Inflammatory macrophage treated with lipopolysaccharide for 4 hours (primary cell): ENCODE measurements at regions not wholly inside any gene's neighbourhood (a gene's known extent, or its start where the extent isn't known, plus 50 kb on each side); places are given as distances from the start of the nearest gene placed in this dataset.

Experiments used
- DNase-seq: peaks from one replicate; pipeline ENCODE4 v3.0.0-alpha.2; 2020

DNA sequence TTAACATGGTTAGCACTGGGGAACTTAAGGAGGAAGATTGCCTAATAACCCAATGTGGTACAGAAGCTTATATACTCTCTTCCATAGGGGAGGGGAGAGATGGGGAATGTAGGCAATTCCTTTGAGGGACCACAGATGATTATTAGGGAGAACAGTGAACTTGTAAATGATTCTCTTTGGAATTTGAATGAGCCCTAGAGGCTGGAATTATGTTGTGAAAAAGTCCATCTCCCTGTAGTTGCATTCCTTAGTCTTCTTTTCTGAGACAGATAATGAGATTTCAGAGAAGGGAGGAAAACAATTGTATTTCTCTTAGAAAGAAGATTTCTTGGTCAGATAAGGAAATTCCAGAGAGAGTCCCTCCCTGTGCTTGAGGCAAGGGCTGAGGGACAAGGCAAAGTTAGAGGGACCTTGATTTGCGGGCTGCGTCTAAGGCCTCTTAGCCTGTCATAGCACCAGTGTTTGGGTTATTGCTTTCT, 89.0 kb upstream of the HMCN1 start:
- no peak for DNase-seq

DNA sequence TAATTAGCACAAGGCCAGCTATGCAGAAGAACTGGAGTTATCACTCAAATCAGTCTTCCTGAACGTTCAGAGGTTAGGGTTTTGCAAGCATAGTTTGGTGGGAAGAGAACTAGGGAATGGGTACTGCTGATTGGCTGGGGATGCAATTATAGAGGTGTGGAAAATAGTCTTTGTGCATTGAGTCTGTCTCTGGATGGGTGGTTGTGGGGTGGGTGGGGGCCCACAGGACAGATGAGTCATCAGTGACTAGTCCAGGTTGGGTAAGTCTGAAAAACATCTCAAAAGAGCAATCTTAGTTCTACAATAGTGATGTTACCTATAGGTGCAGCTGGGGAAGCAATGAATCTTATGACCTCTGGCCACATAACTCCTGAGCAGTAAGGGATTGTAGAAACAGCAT, 89.7 kb upstream of the HMCN1 start:
- DNase-seq = no peak

DNA sequence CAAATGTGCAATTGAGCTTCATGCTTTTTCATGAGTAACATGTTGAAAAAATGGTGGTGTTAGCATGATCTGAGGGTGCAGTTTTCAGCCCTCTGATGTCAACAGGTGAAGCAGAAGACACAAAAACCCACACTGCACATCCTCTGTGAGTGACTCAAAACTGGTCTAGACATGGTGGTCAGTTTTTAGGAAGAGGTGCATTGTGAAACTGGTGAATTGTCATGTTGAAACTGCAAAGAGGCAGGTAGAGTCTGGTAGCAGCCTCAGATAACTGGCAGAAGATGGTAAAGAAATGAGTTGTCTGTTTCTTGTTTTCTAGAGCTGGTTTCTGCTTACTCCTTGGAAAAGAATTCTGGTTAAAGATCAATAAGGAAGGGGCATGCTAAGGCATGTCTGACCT, 97.3 kb upstream of the HMCN1 start:
- no peak for DNase-seq

DNA sequence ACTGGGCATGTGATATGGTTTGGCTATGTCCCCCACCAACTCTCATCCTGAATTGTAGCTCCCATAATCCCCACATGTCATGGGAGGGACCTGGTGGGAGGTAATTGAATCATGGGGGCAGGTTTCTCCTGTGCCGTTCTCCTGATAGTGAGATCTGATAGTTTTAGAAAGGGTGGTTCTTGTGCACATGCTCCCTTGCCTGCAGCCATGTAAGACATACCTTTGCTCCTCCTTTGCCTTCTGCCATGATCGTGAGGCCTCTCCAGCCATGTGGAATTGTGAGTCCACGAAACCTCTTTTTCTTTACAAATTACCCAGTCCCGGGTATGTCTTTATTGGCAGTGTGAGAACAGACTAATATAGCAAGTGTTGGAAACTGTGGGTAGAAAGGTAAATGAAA, 99.5 kb upstream of the HMCN1 start:
- no peak for DNase-seq

DNA sequence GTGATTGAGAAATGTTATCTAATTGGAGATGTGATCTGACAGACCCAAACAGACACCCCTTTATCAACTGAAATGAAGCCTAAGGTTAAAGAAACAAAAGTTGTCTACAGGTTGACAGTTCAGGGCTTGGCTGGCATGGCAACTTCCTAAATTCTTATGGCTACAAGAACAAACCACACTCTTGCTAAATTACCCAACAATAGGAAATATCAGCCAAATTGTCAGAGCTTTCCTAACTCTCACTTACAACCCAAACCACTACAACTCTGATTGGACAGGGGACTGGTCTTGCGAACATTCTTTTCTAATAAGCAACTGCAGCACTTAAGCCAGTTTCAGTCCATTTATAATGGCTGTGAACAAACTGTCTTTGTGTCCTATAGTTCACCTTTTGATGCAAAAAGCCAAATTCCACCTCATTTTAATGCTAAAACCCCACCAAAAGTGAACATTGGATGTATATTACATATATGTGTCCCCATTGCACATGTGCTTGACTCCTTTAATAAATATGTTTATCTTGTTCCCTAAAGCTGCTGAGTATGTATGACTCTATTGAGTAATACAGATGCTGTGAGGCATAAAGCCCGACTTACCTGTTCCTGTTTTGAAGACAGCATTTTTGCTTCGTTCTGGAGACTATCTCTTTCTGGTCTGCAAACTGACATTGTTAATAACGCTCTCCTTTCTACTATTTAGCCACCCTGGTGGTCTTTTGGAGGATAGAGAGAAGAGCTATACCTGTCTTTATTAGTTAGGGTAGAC, 101.3 kb upstream of the HMCN1 start:
- DNase-seq = peak; percentile 82

DNA sequence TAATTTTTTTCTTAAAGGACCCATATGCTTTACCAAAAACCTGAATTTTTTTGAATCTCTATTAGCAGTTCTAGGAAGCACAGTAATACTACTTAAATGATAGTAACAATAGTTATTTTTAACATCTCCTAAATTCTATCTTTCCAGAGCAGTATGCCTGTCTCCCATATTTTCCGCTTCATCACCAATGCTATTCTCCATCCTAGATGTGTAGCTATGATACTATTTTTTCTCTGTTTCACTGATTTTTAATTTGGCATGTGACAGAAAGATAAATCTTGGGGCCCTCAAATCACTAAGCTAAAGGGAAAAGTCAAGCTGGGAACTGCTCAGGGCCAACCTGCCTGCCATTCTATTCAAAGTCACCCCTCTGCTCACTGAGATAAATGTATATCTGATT, 102.3 kb upstream of the HMCN1 start:
- no peak for DNase-seq

DNA sequence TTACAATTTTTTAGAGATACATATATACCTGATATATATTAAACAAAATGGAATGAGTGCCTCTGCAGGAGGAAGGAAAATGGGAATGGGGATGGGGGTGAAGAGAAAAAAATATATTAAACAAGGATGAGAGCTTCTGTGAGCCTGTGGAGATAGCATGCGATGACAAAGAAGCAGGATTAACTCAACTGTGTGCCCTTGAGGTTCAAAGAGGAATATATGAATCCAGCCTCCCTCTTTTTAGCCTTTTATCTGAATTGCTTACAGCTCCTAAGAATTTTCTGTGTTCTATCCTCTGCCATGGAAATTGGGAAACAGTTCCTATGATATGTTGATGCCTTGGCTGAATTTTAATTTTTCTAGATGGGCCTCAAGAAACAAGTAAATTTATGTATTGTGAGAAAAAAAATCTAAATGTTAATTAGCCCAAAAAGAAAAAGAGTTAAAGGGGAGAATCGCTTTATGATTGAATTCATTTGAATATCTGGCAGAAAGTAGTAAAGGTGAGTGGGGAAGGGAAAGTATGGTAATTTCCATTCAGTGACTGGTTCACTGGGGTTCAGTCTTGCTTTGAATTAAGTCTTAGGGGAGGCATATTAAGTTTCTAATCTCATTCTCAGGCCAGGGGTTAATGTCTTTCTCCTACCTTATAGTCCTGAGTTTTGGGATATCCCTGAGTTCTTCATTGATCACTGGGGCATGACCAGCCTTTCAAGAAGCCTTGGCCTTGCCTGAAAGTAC, 106.3 kb upstream of the HMCN1 start:
- no peak for DNase-seq

DNA sequence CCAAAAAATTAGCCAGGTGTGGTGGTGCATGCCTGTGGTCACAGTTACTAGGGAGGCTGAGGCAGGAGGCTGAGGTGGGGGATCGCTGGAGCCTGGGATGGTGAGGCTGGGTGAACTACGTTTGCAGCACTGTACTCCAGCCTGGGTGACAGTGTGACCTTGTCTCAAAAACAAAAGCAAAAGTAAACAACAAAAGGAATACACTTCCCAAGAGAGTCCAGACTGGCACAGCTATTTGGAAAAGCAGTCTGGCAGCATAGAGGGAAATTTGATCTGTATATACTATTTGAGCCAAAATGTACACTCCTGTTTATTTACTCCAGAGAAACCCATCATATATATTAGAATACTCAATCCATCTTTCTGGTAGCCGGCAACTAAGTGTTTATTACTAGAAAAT, 107.0 kb upstream of the HMCN1 start:
- DNase-seq = no peak

DNA sequence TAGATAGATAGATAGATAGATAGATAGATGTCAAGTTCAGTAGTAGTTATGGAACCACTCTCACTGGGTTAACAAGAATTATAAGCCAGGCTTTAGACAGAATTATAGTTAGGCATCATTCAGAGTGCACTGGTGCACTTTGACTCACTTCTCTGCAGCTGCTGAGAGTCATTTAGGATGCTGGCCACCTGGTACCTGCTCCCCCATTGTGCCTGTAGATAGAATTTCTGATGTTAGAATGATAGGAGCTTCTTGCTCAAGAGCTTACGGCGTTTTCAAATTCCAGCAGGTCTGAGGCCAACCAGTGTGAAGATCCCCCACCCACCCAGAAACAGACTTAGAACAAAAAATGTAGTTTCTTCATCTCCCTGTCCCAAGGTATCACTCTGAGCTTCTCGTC, 107.8 kb upstream of the HMCN1 start:
- no peak for DNase-seq

DNA sequence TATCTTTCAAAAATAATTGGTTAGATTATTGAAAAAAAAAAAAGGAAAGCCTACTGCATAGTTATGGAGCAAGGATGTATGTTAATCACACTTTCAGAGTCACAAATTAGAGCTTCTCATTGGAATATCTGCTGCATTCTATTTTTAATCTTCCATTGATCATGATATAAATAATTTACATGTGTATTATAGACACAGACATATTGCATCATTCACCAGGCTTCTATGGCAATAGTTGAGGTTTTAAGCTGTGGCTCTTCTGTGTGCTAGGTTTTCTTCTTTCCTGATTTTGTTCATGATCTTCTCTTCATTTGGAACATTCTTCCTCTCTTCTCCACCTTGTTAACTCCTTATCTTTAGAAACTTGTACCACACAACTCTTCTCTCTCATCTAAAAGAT, 123.2 kb upstream of the HMCN1 start:
- DNase-seq = peak; percentile 47

DNA sequence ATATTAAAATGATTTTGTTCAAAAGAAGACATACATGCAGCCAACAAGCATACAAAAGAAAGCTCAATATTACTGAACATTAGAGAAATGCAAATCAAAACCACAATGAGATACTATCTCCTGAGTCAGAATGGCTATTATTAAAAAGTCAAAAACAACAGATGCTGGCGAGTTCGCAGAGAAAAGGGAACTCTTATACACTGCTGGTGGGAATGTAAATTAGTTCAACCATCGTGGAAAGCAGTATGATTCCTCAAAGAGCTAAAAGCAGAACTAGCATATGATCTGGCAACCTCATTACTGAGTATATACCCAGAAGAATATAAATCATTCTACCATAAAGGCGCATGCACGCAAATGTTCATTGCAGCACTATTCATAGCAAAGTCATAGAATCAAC, 126.0 kb upstream of the HMCN1 start:
- DNase-seq = peak; percentile 42

DNA sequence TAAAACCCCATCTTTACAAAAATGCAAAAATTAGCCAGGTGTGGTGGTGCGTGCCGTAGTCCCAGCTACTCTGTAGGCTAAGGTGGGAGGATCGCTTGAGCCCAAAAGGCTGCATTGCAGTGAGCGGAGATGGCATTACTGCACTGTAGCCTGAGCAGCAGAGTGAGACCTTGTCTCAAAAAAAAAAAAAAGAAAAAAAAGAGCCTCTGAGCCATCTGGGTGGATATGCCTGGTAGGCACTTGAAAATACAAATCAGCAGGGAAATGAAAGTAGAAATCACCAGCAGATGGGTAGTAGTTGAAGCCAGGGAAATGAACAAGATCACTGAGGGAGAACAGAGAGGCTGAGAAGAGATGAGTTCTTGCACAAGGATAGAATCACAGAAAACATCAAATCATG, 131.0 kb upstream of the HMCN1 start:
- peak; percentile 48 for DNase-seq

DNA sequence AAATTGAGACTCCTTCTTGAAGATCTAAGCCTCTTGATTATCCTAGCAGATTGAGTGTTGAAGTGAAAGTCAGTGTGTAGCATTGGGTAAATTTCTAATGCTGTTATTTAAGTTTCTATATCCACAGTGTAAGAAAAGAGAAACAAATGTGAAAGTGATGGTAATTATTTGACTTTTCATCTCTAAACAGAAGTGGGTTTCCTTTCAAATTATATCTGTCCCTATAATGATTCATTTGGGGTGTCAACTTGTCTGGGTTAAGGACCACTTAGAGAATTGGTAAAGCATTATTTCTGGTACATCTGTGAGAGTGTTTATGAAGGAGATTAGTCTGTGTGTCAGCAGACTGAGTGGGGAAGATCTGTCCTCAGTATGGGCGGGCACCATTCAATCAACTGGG, 133.0 kb upstream of the HMCN1 start:
- DNase-seq = peak; percentile 85

DNA sequence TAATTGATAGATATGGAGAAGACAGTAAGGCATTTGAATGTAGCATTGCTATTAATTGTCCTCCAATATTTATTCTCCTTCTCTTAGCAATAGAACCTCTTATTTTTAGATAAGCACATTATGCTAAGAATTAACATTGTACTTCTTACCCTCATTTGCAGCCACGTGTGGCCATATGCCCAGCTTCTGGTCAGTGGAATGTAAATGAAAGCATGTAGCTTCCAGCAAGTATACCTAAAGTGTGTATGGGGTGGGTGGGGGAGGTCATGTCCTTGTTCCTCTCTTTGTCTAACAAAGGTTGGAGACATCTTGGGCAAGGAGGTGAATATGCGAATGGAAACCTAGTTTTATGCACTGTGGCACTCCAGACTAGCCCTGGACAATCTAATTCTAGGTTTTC, 133.6 kb upstream of the HMCN1 start:
- DNase-seq = peak; percentile 18

DNA sequence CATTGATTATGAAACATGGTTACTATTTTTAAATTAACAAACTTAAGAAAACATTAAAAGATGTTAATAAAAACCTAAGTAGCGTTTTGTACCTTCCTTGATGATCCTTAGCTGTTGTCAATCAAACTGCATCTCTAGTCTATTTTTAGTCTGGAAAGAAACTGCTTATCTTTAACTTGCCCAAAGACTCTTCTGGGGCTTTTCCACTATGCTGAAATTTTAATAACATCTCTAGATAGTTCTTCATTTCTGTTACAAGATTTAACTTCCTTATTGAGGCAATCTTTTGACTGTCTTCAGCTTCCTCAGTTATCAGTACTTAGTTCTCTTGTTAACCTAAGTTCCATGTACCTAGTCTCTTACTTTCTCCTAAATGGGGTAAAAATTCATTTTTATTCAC, 135.9 kb upstream of the HMCN1 start:
- DNase-seq = peak; percentile 90

DNA sequence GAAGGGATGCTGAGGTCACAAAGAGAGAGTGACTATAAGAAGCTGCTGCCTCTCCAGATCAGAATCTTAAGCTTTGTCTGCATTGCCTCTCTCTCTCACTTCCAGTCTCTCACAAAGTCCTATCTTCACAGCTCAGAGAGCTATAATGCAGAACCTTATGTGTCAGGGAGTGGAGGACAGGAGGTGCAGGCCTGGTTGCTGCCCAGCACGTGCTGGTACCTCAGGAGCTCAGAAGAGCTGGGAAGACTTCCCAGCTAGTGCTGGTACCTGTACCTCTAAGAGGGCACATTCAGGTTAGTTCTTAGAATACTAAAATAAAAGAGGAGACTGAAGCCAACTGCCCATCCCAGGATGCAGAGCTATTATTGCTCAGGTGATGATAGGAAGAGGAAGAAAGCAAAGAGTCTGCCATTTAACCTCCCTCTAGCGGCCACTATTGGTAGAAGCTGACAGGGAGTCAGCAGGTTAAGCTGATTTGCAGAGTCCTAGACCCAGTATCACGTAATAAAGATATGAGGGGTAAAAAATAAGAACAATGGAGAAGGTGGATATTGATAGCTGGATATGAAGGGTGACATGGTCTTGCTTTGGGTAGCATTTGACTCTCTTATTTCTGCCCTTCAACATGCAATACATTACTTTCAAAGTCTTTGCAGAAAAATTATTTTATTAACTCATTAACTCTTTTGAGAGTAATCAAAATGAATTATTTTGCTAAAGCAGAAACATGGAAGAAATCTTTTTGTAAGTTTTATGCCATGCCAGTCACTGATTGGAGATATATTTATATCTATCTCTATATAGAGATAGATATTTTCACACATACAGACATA, 138.1 kb upstream of the HMCN1 start:
- peak; percentile 29 for DNase-seq

DNA sequence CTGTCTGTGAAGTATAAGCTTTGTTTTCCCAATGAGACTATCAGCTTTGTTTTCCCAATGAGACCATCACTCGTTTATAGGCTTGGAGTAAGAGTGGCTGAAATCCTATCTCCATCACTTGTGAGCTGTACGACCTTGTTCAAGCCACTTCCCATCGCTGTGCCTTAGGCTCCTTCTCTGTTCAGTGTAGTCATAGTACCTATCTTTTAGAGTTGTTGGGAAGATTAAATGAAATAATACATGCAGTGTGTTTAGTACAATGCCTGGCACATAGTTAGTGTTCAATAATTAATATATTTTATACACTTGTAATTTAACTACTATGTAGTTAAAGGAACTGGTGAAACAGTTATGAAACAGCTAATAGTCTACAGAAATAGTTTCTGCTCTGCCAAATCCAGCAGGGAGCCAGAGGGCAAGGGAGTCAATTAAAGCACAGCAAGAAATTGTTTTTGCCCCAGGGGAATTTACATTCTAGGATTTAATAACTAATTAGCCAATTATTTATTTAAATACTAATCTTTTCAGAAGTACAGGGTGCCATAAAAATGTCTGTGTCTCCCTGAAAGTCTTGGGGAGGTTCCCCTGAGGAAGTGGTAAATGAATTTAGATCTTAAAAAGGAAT, 139.3 kb upstream of the HMCN1 start:
- no peak for DNase-seq

DNA sequence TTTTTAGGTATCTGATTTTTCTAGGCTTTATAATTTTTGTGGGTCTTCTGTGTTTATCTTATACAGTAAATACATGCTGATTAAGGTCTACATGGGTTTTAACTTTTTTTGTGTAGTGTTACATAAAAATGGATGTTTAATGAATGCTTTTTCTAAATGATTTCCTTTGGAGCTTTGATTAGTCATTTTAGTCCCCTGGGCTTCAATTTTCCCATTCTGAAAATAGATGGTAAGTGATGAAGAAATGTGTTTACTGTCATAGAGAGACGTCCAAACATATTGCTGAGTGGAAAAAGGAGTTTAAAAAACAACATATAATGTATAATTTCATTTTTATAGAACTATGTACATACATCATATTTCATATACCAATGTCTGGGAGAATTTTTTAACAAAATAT, 140.9 kb upstream of the HMCN1 start:
- no peak for DNase-seq

DNA sequence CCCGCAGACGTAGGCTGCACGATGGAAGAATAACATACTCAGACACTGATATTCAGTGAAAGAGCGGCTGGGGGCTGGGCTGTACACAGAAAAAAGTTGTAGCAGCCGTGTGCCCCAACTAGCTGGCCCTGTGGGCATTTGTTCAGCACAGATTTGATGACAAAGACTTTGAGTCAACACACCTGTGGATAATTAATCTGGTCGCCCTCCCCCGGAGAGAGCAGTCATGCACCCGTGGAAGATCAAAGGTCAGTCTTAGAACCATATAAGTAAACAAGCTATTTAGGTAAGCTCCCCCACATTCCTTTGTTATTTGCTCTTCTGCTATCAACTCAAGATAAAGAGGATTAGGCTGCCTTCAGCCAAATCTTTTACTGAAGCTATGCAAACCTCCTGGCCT, 148.4 kb upstream of the HMCN1 start:
- DNase-seq = no peak

DNA sequence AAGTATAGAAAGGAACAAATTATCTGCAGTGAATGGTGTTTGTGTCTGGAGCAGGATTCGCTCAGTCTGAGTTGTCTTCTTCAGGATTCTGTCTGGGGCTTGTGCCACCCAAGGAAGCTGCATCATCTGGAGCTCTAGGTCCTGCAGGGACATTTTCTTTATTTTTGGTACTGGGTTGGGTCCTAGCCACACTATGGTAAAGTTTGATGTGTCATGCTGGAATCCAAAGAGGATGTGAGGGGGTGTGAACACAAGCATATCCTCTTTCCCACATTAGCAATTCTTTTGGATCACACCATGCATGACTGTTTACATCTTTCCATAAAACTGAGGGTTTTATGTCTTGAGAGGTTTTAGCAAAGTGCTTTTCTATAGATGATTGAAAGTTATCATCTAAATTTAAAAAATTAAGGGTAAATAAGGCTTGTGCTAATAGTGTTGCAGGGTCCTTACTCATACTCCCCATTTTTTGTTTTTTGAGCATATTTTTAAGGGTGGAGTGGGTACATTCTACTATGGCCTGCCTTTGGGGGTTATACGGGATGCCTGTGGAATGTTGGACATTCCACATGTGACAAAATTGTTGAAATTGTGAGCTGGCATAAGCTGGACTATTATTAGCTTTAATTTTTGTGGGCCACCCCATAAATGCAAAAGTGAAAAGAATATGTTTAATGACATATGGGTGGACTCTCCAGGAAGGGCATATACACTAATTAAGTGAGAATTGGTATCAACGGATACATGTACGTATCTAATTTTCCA, 152.0 kb upstream of the HMCN1 start:
- DNase-seq = peak; percentile 66

DNA sequence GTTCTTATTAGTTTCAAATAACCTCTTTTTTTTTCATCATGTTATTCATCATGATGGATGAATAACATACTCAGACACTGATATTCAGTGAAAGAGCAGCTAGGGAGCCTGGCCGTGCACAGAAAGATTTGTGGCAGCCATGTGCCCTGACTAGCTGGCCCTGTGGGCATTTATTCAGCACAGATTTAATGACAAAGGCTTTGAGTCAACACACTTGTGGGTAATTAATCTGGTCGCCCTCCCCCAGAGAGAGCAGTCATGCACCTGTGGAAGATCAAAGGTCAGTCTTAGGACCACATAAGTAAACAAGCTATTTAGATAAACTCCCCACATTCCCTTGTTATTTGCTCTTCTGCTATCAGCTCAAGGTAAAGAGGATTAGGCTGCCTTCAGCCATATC, 153.2 kb upstream of the HMCN1 start:
- DNase-seq = no peak

DNA sequence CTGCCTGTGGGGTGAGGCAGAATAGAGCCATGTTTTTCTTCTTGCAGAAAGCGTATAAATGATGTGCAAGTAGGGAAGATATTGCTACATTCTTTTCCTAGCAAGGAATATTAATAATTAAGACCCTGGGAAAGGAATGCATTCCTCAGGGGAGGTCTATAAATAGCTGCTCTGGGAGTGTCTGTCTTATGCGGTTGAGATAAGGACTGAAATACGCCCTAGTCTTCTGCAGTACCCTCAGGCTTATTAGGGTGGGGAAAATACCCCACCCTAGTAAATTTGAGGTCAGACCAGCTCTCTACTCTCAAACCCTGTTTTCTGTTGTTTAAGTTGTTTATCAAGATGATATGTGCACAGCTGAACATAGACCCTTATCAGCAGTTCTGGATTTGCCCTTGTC, 155.9 kb upstream of the HMCN1 start:
- DNase-seq = no peak
